ENCODE measurements at regions not wholly inside any gene's neighbourhood (a gene's known extent, or its start where the extent isn't known, plus 50 kb on each side); places are given as distances from the start of the nearest gene placed in this dataset.

DNA sequence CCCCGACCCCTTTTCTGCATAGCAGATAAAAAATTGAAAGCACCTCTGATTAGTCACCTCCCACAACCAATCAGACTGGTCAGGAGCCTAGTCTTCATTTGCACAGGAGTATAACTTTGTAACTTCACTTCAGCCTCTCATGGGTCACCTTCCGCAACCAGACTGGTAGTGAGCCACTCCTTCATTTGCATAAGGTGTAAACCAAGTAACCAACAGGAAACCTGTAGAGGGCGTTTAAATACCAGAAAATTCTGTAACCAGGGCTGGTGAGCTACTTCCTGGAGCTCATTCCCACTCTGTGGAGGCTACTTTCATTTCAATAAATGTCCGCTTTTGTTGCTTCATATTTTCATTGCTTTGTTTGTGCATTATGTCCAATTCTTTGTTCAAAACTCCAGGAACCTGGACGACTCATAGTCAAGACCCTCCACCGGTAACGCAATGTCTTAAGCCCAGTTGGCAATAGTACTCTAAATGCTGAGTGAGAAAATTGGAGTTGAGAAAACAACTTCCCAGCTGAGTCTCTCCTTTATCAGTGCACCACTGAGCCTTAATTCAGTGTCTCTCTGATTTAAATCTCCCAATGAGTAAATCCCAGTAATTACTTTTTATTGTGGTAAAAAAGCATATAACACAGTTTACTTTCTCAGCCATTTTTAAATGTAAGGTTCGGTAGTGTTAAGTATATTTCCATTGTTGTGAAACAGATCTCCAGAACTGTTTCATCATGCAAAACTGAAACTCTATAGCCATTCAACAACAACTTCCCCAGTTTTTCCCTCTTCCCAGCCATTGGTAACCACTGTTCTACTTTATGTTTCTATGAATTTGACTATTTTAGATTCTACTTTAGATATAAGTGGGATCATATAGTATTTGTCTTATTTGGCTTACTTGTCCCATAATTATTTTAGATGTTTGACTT lies 392.7 kb upstream of the SLC8A1 start:
- TF ChIP-seq, protein P1, sequence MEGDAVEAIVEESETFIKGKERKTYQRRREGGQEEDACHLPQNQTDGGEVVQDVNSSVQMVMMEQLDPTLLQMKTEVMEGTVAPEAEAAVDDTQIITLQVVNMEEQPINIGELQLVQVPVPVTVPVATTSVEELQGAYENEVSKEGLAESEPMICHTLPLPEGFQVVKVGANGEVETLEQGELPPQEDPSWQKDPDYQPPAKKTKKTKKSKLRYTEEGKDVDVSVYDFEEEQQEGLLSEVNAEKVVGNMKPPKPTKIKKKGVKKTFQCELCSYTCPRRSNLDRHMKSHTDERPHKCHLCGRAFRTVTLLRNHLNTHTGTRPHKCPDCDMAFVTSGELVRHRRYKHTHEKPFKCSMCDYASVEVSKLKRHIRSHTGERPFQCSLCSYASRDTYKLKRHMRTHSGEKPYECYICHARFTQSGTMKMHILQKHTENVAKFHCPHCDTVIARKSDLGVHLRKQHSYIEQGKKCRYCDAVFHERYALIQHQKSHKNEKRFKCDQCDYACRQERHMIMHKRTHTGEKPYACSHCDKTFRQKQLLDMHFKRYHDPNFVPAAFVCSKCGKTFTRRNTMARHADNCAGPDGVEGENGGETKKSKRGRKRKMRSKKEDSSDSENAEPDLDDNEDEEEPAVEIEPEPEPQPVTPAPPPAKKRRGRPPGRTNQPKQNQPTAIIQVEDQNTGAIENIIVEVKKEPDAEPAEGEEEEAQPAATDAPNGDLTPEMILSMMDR (IDR thresholded peaks at IDR 0.05; ENCODE audit: low read length), result no peak
- TF ChIP-seq EZH2 (optimal IDR thresholded peaks at IDR 0.05; ENCODE audit: low read depth, low read length), result no peak

Data from MM.1S (cell line).